AG09309 (cell line): ENCODE measurements at regions not wholly inside any gene's neighbourhood (a gene's known extent, or its start where the extent isn't known, plus 50 kb on each side); places are given as distances from the start of the nearest gene placed in this dataset.

Experiments
- DNase-seq: peaks from one replicate; pipeline ENCODE4 v3.0.0-alpha.2; 2010; ENCODE audit warnings: low read depth
- H3K4me3 ChIP-seq: 2 replicates; pipeline ENCODE4 v1.5.1; 2011; ENCODE audit warnings: mild to moderate bottlenecking, low read depth, low read length, moderate library complexity; ENCODE audit not compliant: control insufficient read depth
- TF ChIP-seq, protein P1 (sequence below): IDR thresholded peaks from 2 replicates; pipeline ENCODE4 v1.5.1; 2011; ENCODE audit warnings: mild to moderate bottlenecking, low read depth, low read length, inconsistent platforms; ENCODE audit not compliant: insufficient read depth, control insufficient read depth; ENCODE audit errors: missing control alignments

DNA sequence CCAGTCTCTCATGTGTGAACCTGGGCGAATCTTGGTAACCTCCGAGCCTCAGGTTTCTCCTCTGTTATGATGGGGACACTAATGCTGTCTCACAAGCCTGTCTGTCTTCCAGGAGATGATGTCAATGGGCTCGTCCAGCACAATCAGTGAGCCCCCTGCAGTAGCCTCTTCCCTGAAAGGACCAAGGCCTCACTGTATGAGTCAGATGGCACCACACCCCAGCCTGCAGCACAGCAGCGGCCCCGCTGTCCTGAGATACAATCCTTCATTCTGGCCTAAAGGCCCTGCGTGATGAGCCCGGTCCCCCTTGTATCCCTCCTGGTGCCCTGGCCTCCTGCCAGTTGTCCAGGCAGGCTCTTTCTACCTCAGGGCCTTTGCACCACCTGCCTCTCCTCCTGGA is 234.4 kb downstream of the IRF8 start:
- TF ChIP-seq, protein P1, sequence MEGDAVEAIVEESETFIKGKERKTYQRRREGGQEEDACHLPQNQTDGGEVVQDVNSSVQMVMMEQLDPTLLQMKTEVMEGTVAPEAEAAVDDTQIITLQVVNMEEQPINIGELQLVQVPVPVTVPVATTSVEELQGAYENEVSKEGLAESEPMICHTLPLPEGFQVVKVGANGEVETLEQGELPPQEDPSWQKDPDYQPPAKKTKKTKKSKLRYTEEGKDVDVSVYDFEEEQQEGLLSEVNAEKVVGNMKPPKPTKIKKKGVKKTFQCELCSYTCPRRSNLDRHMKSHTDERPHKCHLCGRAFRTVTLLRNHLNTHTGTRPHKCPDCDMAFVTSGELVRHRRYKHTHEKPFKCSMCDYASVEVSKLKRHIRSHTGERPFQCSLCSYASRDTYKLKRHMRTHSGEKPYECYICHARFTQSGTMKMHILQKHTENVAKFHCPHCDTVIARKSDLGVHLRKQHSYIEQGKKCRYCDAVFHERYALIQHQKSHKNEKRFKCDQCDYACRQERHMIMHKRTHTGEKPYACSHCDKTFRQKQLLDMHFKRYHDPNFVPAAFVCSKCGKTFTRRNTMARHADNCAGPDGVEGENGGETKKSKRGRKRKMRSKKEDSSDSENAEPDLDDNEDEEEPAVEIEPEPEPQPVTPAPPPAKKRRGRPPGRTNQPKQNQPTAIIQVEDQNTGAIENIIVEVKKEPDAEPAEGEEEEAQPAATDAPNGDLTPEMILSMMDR: no peak

DNA sequence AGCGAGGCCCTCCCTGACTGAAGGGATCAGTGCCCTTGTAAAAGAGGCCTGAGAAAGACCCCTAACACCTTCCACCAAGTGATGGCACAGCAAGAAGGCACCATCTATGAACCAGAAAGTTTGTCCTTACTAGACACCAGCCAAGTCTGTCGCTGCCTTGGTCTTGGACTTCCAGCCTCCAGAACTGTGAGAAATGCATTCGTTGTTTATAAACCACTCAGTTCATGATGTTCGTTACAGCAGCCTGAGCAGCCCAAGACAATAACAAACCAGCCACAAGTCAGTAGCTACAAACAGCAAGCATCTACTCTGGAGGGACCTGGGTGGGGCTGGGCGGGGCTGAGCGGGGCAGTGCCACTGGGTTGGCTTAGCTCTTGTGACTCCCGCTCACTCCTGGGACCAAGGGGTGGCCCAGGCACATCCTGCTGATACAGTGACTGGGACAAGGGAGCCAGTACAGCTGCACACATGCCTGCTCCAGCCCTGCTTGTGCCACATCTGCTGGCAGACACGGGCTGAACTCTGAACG is 234.9 kb downstream of the IRF8 start:
- TF ChIP-seq, protein P1: no peak
- DNase-seq: no peak
- no peak overlapping the region for H3K4me3 ChIP-seq

More for the DNA sequence above, 234.4 kb downstream of the IRF8 start:
- no peak overlapping the region for H3K4me3 ChIP-seq
- DNase-seq: no peak

DNA sequence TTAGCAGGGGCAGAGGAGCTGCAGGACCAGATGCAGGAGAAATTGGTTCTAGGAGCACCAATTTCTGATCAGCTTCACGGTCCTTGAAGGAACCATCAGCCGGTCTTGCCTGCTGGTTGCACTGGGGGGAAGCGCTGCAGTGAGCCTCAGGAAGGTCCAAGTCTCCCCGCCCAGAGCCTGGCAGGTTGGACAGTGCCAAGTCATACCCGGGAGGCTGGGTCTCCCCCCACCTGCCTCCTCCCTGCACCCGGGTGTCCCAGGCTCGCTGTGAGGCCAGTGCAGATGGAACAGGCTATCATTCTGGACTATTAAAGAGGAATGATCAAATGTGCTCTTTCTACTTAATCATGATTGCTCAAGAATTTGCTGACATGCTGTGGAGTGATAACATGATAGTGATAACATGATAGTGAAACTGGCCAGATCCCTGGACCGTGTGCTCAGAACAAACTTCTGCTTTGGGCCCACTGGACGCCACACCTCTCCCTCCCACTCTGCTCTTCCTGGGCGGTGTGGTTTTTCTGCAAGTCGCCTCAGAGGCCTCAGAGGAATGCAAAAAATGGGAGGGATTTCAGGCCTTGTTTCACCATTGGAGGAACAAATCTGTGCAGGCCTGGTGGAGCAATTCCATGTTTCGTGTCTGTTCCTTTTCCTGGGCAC is 236.0 kb downstream of the IRF8 start:
- TF ChIP-seq, protein P1: no peak
- DNase-seq: no peak
- H3K4me3 ChIP-seq: no peak overlapping the region

DNA sequence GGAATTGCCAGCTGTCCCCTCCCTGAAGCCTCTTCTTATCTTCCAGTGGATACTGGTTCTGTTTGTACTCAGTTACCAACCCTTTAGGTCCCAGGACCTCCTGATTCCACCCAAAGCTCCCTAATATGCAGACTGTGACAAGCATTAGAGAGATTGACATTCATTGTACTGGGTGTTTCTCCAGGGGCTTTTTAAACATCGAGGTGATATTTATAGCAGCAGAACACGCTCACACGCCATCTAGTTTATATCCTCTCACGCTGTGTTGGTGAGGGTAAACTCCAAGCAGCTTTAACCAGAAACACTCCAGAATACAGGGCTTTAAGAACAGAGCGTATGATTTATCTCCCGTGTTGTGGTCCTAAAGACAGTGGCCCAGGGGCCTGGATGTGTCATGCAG is 238.4 kb downstream of the IRF8 start:
- no peak overlapping the region for H3K4me3 ChIP-seq
- TF ChIP-seq, protein P1: no peak
- DNase-seq: no peak

DNA sequence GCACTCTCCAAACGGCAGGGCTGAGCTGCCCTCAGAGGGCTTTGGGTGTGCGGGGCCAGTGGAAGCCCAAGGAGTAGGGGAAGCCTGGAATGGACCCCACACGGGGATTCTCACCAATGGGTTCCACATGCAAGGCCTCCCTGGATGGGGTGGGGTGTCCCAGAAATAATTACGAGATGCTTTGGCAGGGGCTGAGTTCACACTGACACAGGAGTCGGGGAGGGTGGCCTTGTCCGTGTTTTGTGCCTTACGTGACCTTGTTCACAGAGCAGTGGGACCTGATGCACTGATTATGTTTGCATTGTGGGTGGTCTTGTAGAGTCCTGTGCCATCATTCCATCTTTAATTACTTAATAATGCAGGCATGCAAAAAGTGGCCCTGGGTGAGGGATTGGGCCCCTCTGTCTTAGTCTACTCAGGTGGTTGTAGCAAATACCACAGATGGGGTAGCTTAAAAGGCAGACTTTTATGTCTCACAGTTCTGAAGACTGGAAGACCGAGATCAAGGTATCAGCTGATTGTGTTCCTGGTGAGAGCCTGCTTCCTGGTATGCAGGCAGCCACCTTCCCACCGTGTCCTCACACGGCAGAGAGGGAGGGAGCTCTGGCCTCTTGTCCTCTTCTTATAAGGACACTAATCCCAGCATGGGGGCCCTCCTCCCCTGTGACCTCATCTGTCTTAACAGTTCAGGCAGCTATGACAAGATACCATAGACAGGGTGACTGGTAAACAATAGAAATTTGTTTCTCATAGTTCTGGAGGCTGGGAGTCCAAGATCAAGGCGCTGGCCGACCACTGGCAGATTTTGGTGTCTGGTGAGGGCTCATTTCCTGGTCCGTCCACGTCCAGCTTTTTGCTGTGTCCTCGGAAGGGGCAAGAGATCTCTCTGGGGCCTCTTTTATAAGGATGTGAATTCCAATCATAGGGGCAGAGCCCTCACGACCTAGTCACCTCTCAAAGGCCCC is 239.4 kb downstream of the IRF8 start:
- DNase-seq: no peak
- no peak overlapping the region for H3K4me3 ChIP-seq
- TF ChIP-seq, protein P1: no peak

DNA sequence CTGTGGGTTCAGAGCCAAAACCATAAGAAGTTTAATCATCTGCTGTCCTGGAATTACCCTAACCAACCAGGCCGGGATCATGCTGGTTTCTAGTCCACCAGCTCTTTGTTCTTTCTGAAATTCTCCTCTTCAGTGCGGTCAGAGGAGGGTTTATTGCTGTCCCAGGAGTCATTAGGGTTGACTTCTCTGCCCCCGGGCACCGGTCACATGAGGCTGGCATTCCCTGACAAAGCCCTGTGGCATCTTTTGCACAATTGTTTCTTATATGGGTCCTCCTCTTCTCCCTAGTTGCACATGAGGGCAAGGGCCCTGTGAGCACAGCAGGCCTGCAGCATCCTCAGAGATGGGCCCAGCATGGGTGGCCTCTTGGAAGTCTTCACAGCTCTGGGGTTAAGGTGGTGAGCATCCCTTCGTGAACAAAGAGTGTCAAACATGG is 243.9 kb downstream of the IRF8 start:
- peak; percentile 7 for DNase-seq
- no peak overlapping the region for H3K4me3 ChIP-seq
- TF ChIP-seq, protein P1: no peak
